ENCODE measurements at regions not wholly inside any gene's neighbourhood (a gene's known extent, or its start where the extent isn't known, plus 50 kb on each side); places are given as distances from the start of the nearest gene placed in this dataset.
"Not testable (repeated sequence)": the region's sequence is repeated elsewhere in the genome, so short reads cannot be mapped to it uniquely, and the experiment has no call there.

- H3K79me2 ChIP-seq (ENCODE audit: insufficient read depth, low read length): no peaks in the 10 kb centered on the region
- H3K4me2 ChIP-seq (ENCODE audit: insufficient read depth, low read length): no peak overlapping the region
- DNase-seq (ENCODE audit: insufficient read length, low spot score, missing footprints): no peak
- H3K27ac ChIP-seq (ENCODE audit: low read depth, low read length): no peak overlapping the region
- no peaks in the 10 kb centered on the region for H4K20me1 ChIP-seq (ENCODE audit: insufficient read depth, low read length)
- H3K27me3 ChIP-seq (ENCODE audit: insufficient read depth, low read length): no peaks in the 10 kb centered on the region
- no peak overlapping the region for H2AFZ ChIP-seq (ENCODE audit: low read length)
- H3K9me3 ChIP-seq (ENCODE audit: low read depth, low read length): no peaks in the 10 kb centered on the region
- H3K4me1 ChIP-seq (ENCODE audit: insufficient read depth, low read length): no peaks in the 10 kb centered on the region
- H3K4me3 ChIP-seq (ENCODE audit: insufficient read depth, low read length): no peak overlapping the region
- H3K36me3 ChIP-seq (ENCODE audit: insufficient read depth, low read length): no peaks in the 10 kb centered on the region
- TF ChIP-seq CTCF (IDR thresholded peaks at IDR 0.05; ENCODE audit: extremely low read depth, low read depth, low read length): no peak
Observed at GRCh38 chr12:71270057-71270456, 112.3 kb upstream of the TSPAN8 start.

GRCh38 chr12:71269281-71269598, 111.4 kb upstream of the TSPAN8 start:
- no peaks in the 10 kb centered on the region for H3K27me3 ChIP-seq (ENCODE audit: insufficient read depth, low read length)
- no peaks in the 10 kb centered on the region for H3K4me1 ChIP-seq (ENCODE audit: insufficient read depth, low read length)
- H3K79me2 ChIP-seq (ENCODE audit: insufficient read depth, low read length): no peaks in the 10 kb centered on the region
- no peaks in the 10 kb centered on the region for H3K9me3 ChIP-seq (ENCODE audit: low read depth, low read length)
- no peak overlapping the region for H2AFZ ChIP-seq (ENCODE audit: low read length)
- no peak for DNase-seq (ENCODE audit: insufficient read length, low spot score, missing footprints)
- H3K27ac ChIP-seq (ENCODE audit: low read depth, low read length): no peak overlapping the region
- H3K4me2 ChIP-seq (ENCODE audit: insufficient read depth, low read length): no peak overlapping the region
- H3K4me3 ChIP-seq (ENCODE audit: insufficient read depth, low read length): no peak overlapping the region
- no peak for TF ChIP-seq CTCF (IDR thresholded peaks at IDR 0.05; ENCODE audit: extremely low read depth, low read depth, low read length)
- no peaks in the 10 kb centered on the region for H4K20me1 ChIP-seq (ENCODE audit: insufficient read depth, low read length)
- H3K36me3 ChIP-seq (ENCODE audit: insufficient read depth, low read length): no peaks in the 10 kb centered on the region

GRCh38 chr12:71268598-71269280, 110.9 kb upstream of the TSPAN8 start:
- no peak overlapping the region for H3K27ac ChIP-seq (ENCODE audit: low read depth, low read length)
- H4K20me1 ChIP-seq (ENCODE audit: insufficient read depth, low read length): no peaks in the 10 kb centered on the region
- no peaks in the 10 kb centered on the region for H3K79me2 ChIP-seq (ENCODE audit: insufficient read depth, low read length)
- H3K36me3 ChIP-seq (ENCODE audit: insufficient read depth, low read length): no peaks in the 10 kb centered on the region
- no peak overlapping the region for H3K4me3 ChIP-seq (ENCODE audit: insufficient read depth, low read length)
- TF ChIP-seq CTCF (IDR thresholded peaks at IDR 0.05; ENCODE audit: extremely low read depth, low read depth, low read length): no peak
- H3K4me2 ChIP-seq (ENCODE audit: insufficient read depth, low read length): no peak overlapping the region
- no peaks in the 10 kb centered on the region for H3K9me3 ChIP-seq (ENCODE audit: low read depth, low read length)
- no peak overlapping the region for H2AFZ ChIP-seq (ENCODE audit: low read length)
- H3K4me1 ChIP-seq (ENCODE audit: insufficient read depth, low read length): no peaks in the 10 kb centered on the region
- no peak for DNase-seq (ENCODE audit: insufficient read length, low spot score, missing footprints)
- no peaks in the 10 kb centered on the region for H3K27me3 ChIP-seq (ENCODE audit: insufficient read depth, low read length)

GRCh38 chr12:71266606-71267005, 108.8 kb upstream of the TSPAN8 start:
- Histone ChIP-seq H3K4me2 (ENCODE audit: insufficient read depth, low read length) (no peak overlapping the region), H3K36me3 (ENCODE audit: insufficient read depth, low read length) (no peaks in the 10 kb centered on the region), H3K9me3 (ENCODE audit: low read depth, low read length) (no peaks in the 10 kb centered on the region), H3K27ac (ENCODE audit: low read depth, low read length) (no peak overlapping the region), H3K79me2 (ENCODE audit: insufficient read depth, low read length) (no peaks in the 10 kb centered on the region), H3K4me3 (ENCODE audit: insufficient read depth, low read length) (no peak overlapping the region), H2AFZ (ENCODE audit: low read length) (no peak overlapping the region), H3K4me1 (ENCODE audit: insufficient read depth, low read length) (no peaks in the 10 kb centered on the region), H4K20me1 (ENCODE audit: insufficient read depth, low read length) (no peaks in the 10 kb centered on the region), H3K27me3 (ENCODE audit: insufficient read depth, low read length) (no peaks in the 10 kb centered on the region)
- no peak for DNase-seq (ENCODE audit: insufficient read length, low spot score, missing footprints)
- TF ChIP-seq CTCF (IDR thresholded peaks at IDR 0.05; ENCODE audit: extremely low read depth, low read depth, low read length): no peak

- not testable (repeated sequence) for H2AFZ ChIP-seq (ENCODE audit: low read length); H3K4me2 ChIP-seq (ENCODE audit: insufficient read depth, low read length); H3K9me3 ChIP-seq (ENCODE audit: low read depth, low read length); H4K20me1 ChIP-seq (ENCODE audit: insufficient read depth, low read length); DNase-seq (ENCODE audit: insufficient read length, low spot score, missing footprints); H3K79me2 ChIP-seq (ENCODE audit: insufficient read depth, low read length); H3K27ac ChIP-seq (ENCODE audit: low read depth, low read length); H3K36me3 ChIP-seq (ENCODE audit: insufficient read depth, low read length); H3K4me3 ChIP-seq (ENCODE audit: insufficient read depth, low read length); H3K27me3 ChIP-seq (ENCODE audit: insufficient read depth, low read length); H3K4me1 ChIP-seq (ENCODE audit: insufficient read depth, low read length)
Observed at GRCh38 chr12:71265731-71266130, 107.9 kb upstream of the TSPAN8 start.
